Suppressor macrophage (primary cell): ENCODE measurements at regions not wholly inside any gene's neighbourhood (a gene's known extent, or its start where the extent isn't known, plus 50 kb on each side); places are given as distances from the start of the nearest gene placed in this dataset.

Experiments used
- DNase-seq, 4 experiments: peaks; one replicate each; pipeline ENCODE4 v3.0.0-alpha.2; 2020 to 2022

- DNase-seq: no peak
Observed at GRCh38 chr4:126051689-126052424, 737.1 kb downstream of the FAT4 start.

GRCh38 chr4:126056116-126056650 lies 741.4 kb downstream of the FAT4 start:
- DNase-seq: no peak

GRCh38 chr4:126057371-126057770 lies 742.6 kb downstream of the FAT4 start:
- DNase-seq: no peak

- DNase-seq: no peak
Observed at GRCh38 chr4:126058596-126058995, 743.8 kb downstream of the FAT4 start.

- no peak for DNase-seq
Observed at GRCh38 chr4:126061655-126062054, 746.9 kb downstream of the FAT4 start.

- DNase-seq: no peak
Observed at GRCh38 chr4:126065016-126065415, 750.3 kb downstream of the FAT4 start.

GRCh38 chr4:126071346-126072333 lies 756.9 kb downstream of the FAT4 start:
- no peak for DNase-seq

GRCh38 chr4:126081336-126081735 lies 766.6 kb downstream of the FAT4 start:
- no peak for DNase-seq

GRCh38 chr4:126086041-126086440 lies 771.3 kb downstream of the FAT4 start:
- DNase-seq: no peak

- DNase-seq: no peak
Observed at GRCh38 chr4:126087101-126087500, 772.3 kb downstream of the FAT4 start.

- DNase-seq: no peak
Observed at GRCh38 chr4:126097155-126097799, 782.5 kb downstream of the FAT4 start.

- no peak for DNase-seq
Observed at GRCh38 chr4:126106658-126107057, 791.9 kb downstream of the FAT4 start.

GRCh38 chr4:126109836-126110235 lies 795.1 kb downstream of the FAT4 start:
- no peak for DNase-seq

- DNase-seq: no peak
Observed at GRCh38 chr4:126113058-126113457, 798.3 kb downstream of the FAT4 start.

GRCh38 chr4:126123611-126124325 lies 809.0 kb downstream of the FAT4 start:
- no peak for DNase-seq

GRCh38 chr4:126124818-126125217 lies 810.1 kb downstream of the FAT4 start:
- no peak for DNase-seq

GRCh38 chr4:126130215-126130614 lies 815.5 kb downstream of the FAT4 start:
- no peak for DNase-seq

GRCh38 chr4:126136922-126137781 lies 822.4 kb downstream of the FAT4 start:
- DNase-seq: no peak

- DNase-seq: no peak
Observed at GRCh38 chr4:126137782-126138170, 823.0 kb downstream of the FAT4 start.

- no peak for DNase-seq
Observed at GRCh38 chr4:126144543-126145237, 829.9 kb downstream of the FAT4 start.

- no peak for DNase-seq
Observed at GRCh38 chr4:126168484-126168883, 853.7 kb downstream of the FAT4 start.
